ENCODE measurements at regions not wholly inside any gene's neighbourhood (a gene's known extent, or its start where the extent isn't known, plus 50 kb on each side); places are given as distances from the start of the nearest gene placed in this dataset.

DNA sequence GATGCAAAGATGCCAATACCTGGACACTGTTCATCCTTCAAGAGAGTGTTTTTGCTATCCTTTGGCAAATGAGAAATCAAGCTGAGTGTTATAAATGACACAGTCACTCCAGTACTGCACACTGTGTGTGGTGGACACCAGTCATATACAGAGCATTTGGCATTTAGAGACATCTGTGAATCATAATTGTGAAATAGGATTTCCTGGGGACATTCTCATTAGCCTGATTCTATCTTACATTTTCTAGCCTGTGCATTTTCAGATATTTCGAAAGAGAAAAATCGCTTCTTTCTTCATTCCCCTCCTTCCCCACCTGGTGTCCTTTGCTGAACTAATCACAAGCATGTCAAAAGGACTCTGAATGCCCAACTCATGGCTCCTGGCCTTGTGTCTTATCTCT, 781.0 kb upstream of the ARGLU1 start:
- Mint-ChIP-seq H3K4me3 (ENCODE audit: low read depth) (no peak overlapping the region), H3K36me3 (ENCODE audit: insufficient read depth) (no peaks in the 10 kb centered on the region), H3K9me3 (ENCODE audit: low read depth) (peaks cover 6% of the 10 kb centered on the region), H3K4me1 (ENCODE audit: low read depth) (peaks cover 4% of the 10 kb centered on the region), H3K27ac (no peak overlapping the region), H3K27me3 (no peaks in the 10 kb centered on the region)
- no peak for DNase-seq (ENCODE audit: low spot score, unreplicated experiment)
- TF ChIP-seq, protein P1, sequence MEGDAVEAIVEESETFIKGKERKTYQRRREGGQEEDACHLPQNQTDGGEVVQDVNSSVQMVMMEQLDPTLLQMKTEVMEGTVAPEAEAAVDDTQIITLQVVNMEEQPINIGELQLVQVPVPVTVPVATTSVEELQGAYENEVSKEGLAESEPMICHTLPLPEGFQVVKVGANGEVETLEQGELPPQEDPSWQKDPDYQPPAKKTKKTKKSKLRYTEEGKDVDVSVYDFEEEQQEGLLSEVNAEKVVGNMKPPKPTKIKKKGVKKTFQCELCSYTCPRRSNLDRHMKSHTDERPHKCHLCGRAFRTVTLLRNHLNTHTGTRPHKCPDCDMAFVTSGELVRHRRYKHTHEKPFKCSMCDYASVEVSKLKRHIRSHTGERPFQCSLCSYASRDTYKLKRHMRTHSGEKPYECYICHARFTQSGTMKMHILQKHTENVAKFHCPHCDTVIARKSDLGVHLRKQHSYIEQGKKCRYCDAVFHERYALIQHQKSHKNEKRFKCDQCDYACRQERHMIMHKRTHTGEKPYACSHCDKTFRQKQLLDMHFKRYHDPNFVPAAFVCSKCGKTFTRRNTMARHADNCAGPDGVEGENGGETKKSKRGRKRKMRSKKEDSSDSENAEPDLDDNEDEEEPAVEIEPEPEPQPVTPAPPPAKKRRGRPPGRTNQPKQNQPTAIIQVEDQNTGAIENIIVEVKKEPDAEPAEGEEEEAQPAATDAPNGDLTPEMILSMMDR (IDR thresholded peaks at IDR 0.05; ENCODE audit: unreplicated experiment) = no peak

DNA sequence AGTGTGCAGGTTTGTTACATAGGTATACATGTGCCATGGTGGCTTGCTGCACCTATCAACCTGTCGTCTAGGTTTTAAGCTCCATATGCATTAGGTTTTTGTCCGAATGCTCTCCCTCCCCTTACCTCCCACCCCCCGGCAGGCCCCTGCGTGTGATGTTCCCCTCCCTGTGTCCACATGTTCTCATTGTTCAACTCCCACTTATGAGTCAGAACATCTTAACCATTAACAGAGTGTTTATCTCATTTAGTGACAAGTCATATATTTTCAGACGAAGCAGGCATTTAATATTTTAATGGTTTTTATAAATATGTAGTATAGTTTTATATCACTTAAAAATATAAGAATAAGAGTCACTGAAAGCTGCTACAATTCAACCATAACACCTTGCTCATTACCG, 780.5 kb upstream of the ARGLU1 start:
- Mint-ChIP-seq H3K4me1 (ENCODE audit: low read depth) (peaks cover 4% of the 10 kb centered on the region), H3K27me3 (no peaks in the 10 kb centered on the region), H3K4me3 (ENCODE audit: low read depth) (no peak overlapping the region), H3K9me3 (ENCODE audit: low read depth) (peaks cover 11% of the 10 kb centered on the region), H3K36me3 (ENCODE audit: insufficient read depth) (no peaks in the 10 kb centered on the region), H3K27ac (no peak overlapping the region)
- TF ChIP-seq, protein P1 (IDR thresholded peaks at IDR 0.05; ENCODE audit: unreplicated experiment) = no peak
- no peak for DNase-seq (ENCODE audit: low spot score, unreplicated experiment)

DNA sequence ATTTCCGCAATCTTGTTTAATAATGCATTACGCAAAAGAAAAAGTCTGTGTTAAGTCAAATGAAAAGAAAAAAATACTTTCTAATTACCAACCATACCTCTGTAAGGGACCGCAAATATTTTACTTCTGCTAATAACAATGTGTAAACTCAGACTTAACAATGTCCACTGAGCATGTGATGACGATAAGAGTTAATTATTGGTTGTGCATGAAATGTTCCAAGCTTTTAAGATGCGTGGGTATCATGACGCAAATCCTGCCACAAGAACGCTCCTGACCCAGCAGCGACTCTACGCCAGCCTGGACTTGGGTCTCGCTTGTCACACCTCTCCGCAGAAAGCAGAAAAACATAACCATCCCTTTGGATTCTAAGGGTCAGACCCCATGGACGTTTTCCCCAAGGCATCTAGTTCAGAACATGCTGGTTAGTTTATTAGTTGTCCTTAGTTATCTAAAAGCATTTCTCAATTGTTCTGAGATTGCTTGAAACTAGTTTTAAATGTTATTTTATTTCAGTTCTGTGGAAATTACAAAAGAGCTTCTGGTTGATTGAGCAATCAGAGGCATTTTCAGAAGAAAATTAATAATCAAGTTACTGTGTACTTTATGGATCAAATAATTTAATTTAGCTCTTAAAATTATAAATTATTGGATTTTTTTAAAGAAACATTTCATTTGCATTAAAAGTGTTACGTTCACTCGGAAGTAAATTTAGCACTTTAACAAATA, 779.9 kb upstream of the ARGLU1 start:
- H3K36me3 Mint-ChIP-seq (ENCODE audit: insufficient read depth) = no peaks in the 10 kb centered on the region
- no peak for DNase-seq (ENCODE audit: low spot score, unreplicated experiment)
- H3K27ac Mint-ChIP-seq = no peak overlapping the region
- TF ChIP-seq, protein P1 (IDR thresholded peaks at IDR 0.05; ENCODE audit: unreplicated experiment) = no peak
- peaks cover 4% of the 10 kb centered on the region for H3K4me1 Mint-ChIP-seq (ENCODE audit: low read depth)
- H3K27me3 Mint-ChIP-seq = no peaks in the 10 kb centered on the region
- H3K9me3 Mint-ChIP-seq (ENCODE audit: low read depth) = peaks cover 14% of the 10 kb centered on the region
- H3K4me3 Mint-ChIP-seq (ENCODE audit: low read depth) = no peak overlapping the region

DNA sequence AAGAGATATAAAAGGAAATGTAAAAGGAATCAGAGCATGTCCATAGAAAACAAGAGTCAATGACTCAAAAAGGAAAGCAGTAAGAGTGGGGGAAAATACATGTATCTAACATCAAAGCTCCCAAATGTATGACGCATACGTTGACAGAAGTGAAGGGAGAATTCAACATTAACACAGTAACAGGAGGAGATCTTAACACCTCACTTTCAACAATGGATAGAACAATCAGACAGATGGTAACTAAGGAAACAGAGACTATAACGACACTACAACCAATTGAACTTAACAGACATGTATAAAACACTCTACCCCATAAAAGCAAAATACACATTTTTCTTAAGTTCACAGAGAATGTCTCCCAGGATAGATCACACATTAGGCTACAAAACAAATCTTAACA, 774.8 kb upstream of the ARGLU1 start:
- no peaks in the 10 kb centered on the region for H3K4me1 Mint-ChIP-seq (ENCODE audit: low read depth)
- no peak for DNase-seq (ENCODE audit: low spot score, unreplicated experiment)
- H3K27me3 Mint-ChIP-seq = no peaks in the 10 kb centered on the region
- H3K27ac Mint-ChIP-seq = no peak overlapping the region
- peaks cover 11% of the 10 kb centered on the region for H3K9me3 Mint-ChIP-seq (ENCODE audit: low read depth)
- no peaks in the 10 kb centered on the region for H3K36me3 Mint-ChIP-seq (ENCODE audit: insufficient read depth)
- TF ChIP-seq, protein P1 (IDR thresholded peaks at IDR 0.05; ENCODE audit: unreplicated experiment) = no peak
- H3K4me3 Mint-ChIP-seq (ENCODE audit: low read depth) = no peak overlapping the region

DNA sequence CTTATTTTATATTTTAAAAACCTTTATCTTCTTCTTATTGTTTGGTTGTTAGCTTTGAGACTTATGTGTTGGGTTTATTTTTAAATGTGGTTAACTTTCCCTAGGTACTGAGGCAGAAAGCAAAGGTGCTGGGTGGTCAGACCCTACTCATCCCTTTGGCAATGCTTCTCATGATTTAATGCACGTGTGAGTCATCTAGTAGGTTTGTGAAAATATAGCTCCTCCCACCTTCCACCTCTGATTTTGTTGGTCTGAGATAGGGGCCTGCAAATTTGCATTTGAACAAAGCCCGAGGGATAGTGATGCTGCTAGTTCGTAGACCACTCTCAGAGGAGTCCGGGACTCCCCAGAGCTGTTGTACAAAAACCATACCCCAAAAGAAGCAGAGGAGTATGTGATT, 771.3 kb upstream of the ARGLU1 start:
- Mint-ChIP-seq H3K4me1 (ENCODE audit: low read depth) (no peaks in the 10 kb centered on the region), H3K27me3 (no peaks in the 10 kb centered on the region), H3K4me3 (ENCODE audit: low read depth) (no peak overlapping the region), H3K27ac (no peak overlapping the region), H3K9me3 (ENCODE audit: low read depth) (peaks cover 11% of the 10 kb centered on the region), H3K36me3 (ENCODE audit: insufficient read depth) (no peaks in the 10 kb centered on the region)
- no peak for DNase-seq (ENCODE audit: low spot score, unreplicated experiment)
- TF ChIP-seq, protein P1 (IDR thresholded peaks at IDR 0.05; ENCODE audit: unreplicated experiment) = no peak

All from progenitor cell of endocrine pancreas (in vitro differentiated cells).